Epidermal melanocyte (primary cell): ENCODE measurements at regions not wholly inside any gene's neighbourhood (a gene's known extent, or its start where the extent isn't known, plus 50 kb on each side); places are given as distances from the start of the nearest gene placed in this dataset.

Experiments
- DNase-seq: peaks from one replicate; pipeline ENCODE4 v3.0.0; 2011; ENCODE audit warnings: low spot score; ENCODE audit not compliant: insufficient read length

- no peak for DNase-seq
Measured at GRCh38 chr15:96268442-96269204, 61.9 kb upstream of the NR2F2 start.

GRCh38 chr15:96270581-96271172, 59.8 kb upstream of the NR2F2 start:
- DNase-seq: no peak

DNA sequence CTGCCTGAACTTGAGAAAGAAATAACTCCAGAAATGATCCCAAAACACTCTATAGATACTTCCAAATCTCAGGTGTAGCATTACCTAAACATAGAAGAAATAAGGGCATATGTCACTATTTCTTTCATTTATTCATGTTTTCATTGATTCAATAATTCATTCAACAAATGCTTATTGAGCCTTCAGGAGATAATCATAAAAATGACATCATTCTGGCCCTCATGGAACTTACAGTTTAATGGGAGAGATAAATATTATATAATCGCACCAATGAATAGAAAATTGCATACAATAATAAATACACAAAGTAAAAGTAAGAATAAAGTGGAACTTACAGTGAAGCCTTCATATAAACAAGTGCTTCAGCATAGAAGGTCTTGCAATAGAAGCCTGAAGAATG, 58.1 kb upstream of the NR2F2 start:
- no peak for DNase-seq

- no peak for DNase-seq
Measured at GRCh38 chr15:96273317-96274086, 57.0 kb upstream of the NR2F2 start.

GRCh38 chr15:96274087-96274440, 56.4 kb upstream of the NR2F2 start:
- no peak for DNase-seq

DNA sequence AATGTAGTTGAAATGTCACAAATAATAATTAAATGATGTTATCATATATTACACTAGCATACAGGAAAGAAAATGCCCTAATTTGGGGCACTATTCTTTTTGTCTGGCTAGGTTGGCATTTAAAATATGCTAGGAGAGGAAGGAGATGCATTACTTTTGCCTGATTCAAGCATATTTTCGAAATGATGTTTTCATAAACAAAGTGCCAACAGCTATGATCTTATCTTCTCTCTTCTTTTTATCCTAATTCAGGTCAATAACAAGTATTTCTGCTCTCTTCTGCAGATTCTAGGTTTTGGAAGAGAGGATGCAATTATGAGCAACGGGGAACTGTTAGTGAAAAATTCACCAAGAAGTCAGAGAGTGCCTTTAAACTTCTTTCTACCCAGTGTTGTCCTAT, 55.8 kb upstream of the NR2F2 start:
- no peak for DNase-seq

GRCh38 chr15:96276438-96277210, 53.9 kb upstream of the NR2F2 start:
- no peak for DNase-seq
